DMS53 treated with DMSO at 0.1 percent for 48 hours (cell line): ENCODE measurements at regions not wholly inside any gene's neighbourhood (a gene's known extent, or its start where the extent isn't known, plus 50 kb on each side); places are given as distances from the start of the nearest gene placed in this dataset.

Experiments
- DNase-seq: peaks from one replicate; lab custom pipeline; 2025; ENCODE audit not compliant: unreplicated experiment; lab: John Stamatoyannopoulos, UW

DNA sequence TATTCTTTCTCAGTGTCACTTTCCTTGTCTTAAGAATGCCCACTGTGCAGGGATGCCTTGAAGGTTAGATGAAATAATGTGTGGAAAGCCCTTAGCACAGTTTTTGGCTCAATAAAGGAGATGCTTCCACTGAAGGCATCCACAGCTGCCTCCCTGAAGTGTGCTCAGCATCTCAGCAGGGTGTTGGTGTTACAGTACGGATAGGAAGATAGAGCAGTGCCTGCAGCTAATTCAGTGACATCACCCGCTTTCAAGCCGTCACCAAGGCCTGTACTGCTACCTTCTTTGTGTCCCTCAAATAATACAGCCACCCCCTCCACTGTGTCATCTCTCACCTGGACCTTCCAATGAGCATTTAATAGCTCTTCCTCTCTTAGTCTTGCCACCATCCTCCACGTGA, 59.0 kb downstream of the NDUFS5 start:
- DNase-seq, result no peak

DNA sequence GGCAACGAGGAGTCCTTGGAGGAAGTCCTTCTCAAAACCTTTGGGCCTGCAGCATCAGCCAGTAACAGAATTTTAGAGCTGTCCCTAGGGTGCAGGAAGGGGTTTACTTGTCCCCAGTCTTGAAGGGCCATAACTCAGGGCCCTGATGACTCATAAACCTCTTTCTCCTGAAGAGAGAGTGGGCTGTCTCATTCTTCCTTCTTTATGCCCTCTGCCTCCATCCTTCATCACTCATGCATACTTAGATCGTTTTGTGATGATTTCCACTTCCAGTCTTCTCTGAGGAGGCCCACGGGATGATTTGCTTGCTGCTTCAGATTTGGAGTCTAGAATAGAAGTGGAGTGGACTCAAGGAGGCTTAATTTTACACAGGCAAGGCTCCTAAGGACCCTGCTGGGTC, 60.2 kb downstream of the NDUFS5 start:
- no peak for DNase-seq

DNA sequence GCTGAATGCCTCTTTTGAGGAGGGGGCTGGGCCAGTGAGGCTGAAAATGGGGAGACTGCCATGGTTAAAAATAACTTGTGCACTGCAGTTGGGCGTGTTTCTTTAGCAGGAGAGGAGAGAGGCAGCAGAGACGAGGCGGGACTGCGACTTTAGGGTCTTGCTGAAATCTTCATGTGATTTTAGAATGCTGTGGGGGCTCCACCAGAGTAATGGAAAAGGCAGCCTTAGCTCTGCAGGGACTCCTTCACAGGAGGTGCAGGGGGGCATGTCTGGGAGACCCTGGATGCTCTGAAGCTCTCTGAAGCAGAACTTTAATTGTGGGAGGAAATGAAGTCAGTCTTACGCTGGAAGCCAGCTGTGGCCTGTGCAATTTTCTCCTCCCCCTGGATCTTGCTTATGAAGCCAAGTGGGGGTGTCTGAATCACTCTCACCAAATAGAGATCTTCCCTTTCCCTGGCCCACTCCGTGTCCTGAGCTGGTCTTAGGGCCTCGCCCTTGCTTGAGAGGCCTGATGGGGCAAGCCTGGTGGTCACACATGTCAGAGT, 60.8 kb downstream of the NDUFS5 start:
- DNase-seq, result no peak

DNA sequence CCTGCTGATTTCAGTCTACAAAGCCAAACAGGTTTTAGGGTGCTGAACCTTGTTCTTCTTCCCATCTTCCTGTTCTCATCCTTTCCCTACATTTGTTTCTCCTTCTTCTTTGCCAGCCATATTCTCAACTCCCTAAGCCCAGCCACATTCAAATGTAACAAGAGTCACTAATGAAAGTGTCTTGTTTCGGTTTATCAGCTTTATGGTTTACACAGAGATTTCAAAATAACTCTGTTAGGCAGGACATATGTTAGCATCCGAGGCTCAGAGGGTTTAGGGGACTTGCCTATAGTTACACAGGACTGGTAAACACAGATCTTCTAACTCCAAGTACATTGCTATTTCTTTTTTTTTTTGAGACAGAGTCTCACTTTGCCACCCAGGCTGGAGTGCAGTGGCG, 61.3 kb downstream of the NDUFS5 start:
- no peak for DNase-seq

DNA sequence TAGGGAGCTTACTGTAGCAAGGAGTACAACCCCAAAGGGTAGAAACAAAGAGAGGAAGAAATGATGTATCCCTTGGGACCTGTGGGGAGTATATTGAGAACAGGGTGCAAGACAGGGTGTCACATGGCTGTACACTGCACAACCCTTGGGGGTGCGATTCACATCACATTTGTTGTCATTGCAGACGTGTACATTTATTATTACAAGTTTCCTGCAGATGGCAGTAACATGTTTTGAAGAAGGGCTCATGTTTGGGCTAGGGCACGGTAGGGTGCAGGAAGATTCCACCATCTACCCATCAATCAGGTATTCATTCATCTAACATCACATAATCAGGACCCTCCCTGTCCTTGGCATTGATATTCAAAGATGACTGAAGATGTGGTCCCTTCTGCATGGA, 62.5 kb downstream of the NDUFS5 start:
- DNase-seq, result no peak

- DNase-seq, result no peak
Measured at GRCh38 chr1:39089931-39090521, 63.9 kb downstream of the NDUFS5 start.

DNA sequence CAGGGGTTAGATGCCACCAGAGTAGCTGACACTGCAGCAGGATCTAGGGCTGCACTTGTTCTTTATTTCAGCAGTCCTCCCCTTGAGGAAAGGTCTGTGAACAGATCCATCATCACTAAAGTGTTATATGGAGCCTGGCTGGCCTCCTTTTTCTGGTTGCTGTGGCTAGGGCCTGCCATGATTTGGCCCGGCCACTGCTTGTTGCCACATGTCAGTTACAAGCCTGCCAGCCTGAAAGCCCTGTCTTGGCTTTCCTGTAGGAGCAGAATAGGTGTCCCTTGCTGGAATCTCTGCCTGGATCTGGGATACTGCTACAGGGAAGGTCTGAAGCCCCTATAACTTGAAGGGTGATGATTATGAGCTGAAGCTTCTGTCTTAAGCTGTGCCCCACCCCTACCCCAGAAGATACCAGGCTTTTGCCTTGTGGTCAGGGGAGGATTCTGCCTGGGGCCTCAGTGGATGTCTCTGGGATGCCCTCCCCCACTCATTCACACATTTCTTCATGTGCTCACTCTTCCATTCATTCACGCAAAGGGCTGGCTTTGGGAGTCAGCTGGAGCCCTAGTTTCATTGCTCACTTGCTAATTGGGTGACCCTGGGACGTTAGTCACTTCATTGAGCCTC, 64.7 kb downstream of the NDUFS5 start:
- no peak for DNase-seq

DNA sequence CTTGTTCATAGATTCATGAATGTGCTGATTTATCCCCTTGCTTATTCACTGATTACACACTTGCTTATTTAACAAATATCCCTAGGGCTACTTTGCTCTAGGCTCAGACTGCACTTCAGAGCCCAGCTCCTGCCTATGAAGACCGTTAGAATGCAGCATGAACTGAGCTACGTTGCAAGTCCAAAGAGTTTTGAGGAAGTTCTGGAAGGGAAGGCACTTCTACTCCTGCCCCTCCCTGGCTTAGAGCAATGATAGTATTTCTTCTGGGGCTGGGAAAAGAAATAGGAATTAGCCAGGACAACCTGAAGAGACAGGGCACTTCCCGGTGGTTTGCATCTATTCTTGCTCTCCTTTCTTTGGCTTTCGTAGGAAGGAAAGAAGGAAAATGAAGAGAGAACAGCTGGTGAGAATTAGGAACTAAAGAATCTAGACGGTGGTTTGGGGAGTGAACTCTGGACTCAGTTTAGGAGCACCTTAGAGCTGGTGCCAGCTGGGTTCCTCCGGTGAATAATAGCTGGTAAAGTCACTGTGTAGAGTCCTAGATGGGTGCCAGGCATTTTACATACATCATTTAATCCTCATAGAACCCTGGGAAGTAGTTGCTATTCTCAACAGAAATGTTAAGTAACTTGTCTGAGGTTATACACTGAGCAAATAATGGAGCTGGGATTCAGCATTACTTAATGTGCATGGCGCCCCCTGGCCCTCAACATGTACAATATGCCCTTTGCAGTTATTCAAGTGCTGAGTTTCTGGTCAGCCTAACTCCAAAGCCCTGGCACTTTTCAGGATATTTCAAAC, 65.9 kb downstream of the NDUFS5 start:
- peak; percentile 74 for DNase-seq

DNA sequence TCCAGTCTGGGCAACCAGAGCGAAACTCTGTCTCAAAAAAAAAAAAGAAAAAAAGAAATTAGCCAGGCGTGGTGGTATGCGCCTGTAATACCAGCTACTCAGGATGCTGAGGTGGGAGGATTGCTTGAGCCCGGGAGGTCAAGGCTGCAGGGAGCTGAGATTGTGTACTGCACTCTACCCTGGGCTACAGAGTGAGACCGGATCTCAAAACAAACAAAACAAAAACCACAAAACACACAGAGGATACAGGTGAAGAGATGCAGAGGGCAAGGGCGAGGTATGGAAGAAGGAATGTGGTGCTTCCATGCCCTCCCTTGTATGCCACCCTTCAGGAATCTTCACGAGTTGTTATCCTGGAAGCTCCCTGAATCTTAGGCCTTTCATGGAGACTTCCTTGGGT, 68.5 kb downstream of the NDUFS5 start:
- no peak for DNase-seq

DNA sequence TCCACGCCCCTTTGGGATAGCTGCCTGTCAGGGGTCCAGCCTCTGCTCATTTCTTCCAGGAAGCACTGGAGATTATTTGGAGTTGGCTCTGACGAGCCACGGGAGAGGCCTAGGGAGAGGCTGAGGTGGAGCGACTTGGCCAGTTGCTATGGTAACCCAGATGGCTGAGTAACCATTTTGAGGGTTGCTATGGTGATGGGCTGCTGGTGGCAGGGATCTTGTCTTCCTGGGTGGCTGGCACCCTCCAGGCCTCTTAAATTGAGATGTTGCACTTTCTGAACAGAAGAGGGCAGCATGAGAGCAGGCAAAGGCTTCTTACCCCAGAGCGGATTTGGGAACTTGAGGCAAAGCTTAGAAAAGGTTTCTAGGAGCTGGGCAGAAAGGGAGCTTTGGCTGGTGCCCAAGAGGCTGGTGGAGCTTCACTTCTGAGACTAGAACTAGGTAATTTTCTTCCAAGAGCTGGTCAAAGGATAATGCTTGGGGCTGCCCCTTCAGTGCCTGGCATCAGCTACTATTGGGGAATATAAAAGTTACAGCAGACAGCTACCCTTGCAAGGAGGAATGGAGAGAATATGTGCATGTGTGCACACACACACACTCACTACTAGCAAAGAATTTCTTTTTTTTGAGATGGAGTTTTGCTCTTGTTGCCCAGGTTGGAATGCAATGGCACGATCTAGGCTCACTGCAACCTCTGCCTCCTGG, 72.5 kb downstream of the NDUFS5 start:
- DNase-seq, result peak; percentile 91

GRCh38 chr1:39102537-39103327, 76.6 kb downstream of the NDUFS5 start:
- DNase-seq, result peak; percentile 86

DNA sequence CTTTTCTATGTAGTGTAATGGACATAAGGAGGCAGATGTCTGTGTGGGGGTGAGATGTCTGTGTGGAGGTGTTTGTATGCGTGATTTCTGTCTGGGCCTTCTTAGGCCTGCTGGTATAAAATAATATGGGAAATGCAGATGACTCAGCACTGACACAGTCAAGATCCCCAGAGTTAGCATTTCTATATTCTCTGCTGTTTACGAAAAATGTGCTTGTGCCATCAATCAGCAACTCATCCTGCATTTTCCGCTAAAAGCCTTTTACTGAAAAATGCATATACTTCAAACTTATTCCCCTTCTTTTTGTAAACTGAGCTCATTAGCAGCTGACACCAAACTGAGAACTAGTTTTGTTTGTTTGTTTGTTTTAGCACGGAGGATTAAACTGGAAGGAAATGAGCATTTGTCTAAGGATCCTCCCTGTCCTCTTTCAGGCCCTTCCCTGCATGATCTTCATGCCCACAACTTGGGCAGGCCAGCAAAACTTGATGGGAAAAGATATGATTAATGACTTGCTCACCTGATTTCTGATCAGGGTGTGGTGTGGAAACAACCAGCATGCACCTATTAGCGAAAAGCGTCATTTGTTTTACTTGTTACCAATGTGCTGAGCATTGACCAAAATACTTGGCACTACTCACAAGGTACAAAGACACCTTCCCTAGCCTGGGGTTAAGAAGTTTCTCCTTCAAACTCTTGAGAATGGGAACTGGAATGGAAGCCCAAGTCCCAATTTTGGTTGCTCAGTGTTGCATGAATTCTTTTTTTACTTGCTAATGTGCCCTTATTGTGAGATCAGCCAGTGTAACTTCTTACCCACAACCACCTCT, 77.4 kb downstream of the NDUFS5 start:
- no peak for DNase-seq

- DNase-seq, result no peak
Measured at GRCh38 chr1:39104158-39105060, 78.3 kb downstream of the NDUFS5 start.

- peak; percentile 54 for DNase-seq
Measured at GRCh38 chr1:39105061-39105840, 79.1 kb downstream of the NDUFS5 start.

DNA sequence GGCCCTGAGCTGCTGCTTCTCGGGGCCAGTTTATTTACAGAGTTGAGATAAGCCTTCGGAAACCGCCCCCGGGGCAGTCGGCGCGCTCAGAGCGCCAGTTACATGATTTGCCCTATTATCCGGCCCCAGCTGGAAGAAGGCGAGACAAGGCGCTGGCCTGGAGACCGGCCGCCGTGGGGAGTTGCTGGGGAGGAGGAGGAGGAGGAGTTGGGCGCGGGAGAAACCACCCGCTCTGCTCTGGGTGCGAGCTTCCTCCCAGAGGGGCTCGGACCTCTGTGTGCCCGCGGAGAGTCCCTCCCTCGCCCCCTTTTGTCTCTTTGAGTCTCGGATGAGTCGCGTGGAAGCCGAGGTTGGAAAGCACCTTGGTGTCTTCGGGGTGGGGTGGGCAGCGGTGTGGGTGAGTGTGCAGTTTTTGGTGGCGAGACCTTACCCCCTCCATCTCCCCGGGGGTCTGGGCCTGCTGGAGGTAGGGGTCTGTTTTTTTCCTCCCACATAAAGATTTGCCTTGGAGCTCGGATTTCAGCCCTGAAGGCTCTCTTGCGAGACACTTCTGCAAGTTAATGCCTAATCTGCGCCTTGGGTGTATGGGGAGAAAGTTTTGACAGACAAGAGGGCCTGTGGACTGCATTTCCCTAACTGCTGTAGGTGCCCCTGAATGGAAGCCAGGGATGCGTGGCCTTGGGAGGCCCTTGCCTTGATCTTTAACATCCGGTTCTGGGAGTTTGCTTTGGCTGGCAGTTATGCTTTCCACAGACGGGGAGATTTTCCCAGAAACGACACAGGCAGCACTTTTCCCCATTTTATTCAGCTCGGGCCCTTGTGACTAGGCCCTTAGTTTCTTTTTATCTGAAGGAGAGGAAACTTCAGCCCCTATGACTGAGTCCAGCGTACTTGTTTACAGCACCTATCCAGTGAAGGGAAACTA, 80.0 kb downstream of the NDUFS5 start:
- no peak for DNase-seq

DNA sequence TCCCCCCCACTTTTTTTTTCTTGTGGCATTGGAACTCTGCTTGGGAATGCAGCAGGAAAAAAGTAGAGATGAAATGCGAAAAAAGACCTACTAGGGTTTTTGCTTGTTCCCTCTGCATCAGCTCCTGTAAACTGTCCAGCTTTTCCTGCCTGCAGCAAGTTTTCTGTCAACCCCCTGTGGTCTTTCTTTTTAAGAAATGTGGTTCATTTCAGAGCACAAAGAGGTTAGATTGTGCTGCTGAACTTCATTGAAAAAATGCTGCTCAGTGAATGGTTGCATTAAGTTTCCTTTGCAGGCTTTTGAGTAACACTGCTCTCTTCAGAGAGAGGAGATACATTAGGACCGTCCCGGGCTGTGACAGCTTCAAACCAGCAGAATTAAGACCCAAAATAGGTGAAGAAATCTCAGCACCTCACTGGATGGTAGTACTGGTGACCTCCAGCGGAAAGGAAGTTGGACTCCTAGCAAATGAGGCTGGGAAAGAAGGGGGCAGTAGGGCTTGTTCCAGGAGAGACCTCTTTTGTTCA, 80.7 kb downstream of the NDUFS5 start:
- no peak for DNase-seq
